Endothelial cell of umbilical vein (primary cell): ENCODE measurements at regions not wholly inside any gene's neighbourhood (a gene's known extent, or its start where the extent isn't known, plus 50 kb on each side); places are given as distances from the start of the nearest gene placed in this dataset.

ENCODE experiments used
- BruUV-seq: library from RNA; stranded (reverse); fragments of 400-500 nt; replicated peaks from 2 replicates; lab custom pipeline; 2021; lab: Mats Ljungman, UMichigan
- CTCF ChIA-PET: fragments of 300-600, 350-600 bp; sonication (Branson Sonifier 250); formaldehyde crosslinking; loops from one replicate; lab custom pipeline; 2021; ENCODE audit warnings: antibody characterized with exemption, inconsistent platforms; lab: Charles Lee
- POLR2A ChIA-PET: fragments of 300-600, 350-600 bp; sonication (Branson Sonifier 250); formaldehyde crosslinking; loops from one replicate; lab custom pipeline; 2021; ENCODE audit warnings: antibody characterized with exemption, inconsistent platforms; lab: Charles Lee
- DNase-seq: peaks from one replicate; pipeline ENCODE4 v3.0.0-alpha.2; 2011; ENCODE audit warnings: low read depth, low spot score
- FAIRE-seq: peaks from 2 replicates; lab custom pipeline; 2011; peaks lifted over from hg19 to GRCh38; lab: Jason Lieb, UNC
- H2AFZ ChIP-seq: 2 replicates; pipeline ENCODE4 v1.6.0; 2012; ENCODE audit warnings: low read depth, low read length, control low read depth, inconsistent platforms
- H3K27ac ChIP-seq: 2 replicates; pipeline ENCODE4 v1.5.1; 2011; ENCODE audit warnings: low read depth, mild to moderate bottlenecking, control low read depth, low read length, moderate library complexity; ENCODE audit not compliant: insufficient read depth
- H3K27me3 ChIP-seq, 2 experiments: 2 replicates each; pipeline versions ENCODE4 v1.6.0 to v1.6.1; 2011; ENCODE audit warnings: low read length in 2 of 2, mixed read lengths in 1 of 2; ENCODE audit not compliant: control insufficient read depth in 2 of 2, insufficient read depth in 2 of 2
- H3K36me3 ChIP-seq, 2 experiments: 2 replicates in 1 of 2; 3 replicates in 1 of 2; pipeline ENCODE4 v1.5.1; 2011; ENCODE audit warnings: low read length in 2 of 2, mild to moderate bottlenecking in 1 of 2, moderate library complexity in 1 of 2; ENCODE audit not compliant: control insufficient read depth in 2 of 2, insufficient read depth in 2 of 2; ENCODE audit errors: extremely low read depth in 1 of 2
- H3K4me1 ChIP-seq: 3 replicates; pipeline ENCODE4 v1.5.1; 2011; ENCODE audit warnings: mild to moderate bottlenecking, low read length; ENCODE audit not compliant: control insufficient read depth, insufficient read depth; ENCODE audit errors: extremely low read depth
- H3K4me2 ChIP-seq: 2 replicates; pipeline ENCODE4 v1.6.1; 2011; ENCODE audit warnings: low read length, control low read depth, mixed read lengths; ENCODE audit not compliant: insufficient read depth
- H3K4me3 ChIP-seq, 3 experiments: fragments of 200-600 bp in 1 of 3; sonication (generic), shearing (Covaris generic) in 1 of 3; replicated peaks in 1 of 3; 2 replicates each; pipeline ENCODE4 v1.5.1; 2011 to 2016; ENCODE audit warnings: control low read depth in 3 of 3, low read length in 3 of 3, mild to moderate bottlenecking in 2 of 3, inconsistent platforms in 1 of 3, low read depth in 1 of 3, moderate library complexity in 1 of 3; ENCODE audit not compliant: insufficient read depth in 1 of 3
- H3K79me2 ChIP-seq: 2 replicates; pipeline ENCODE4 v1.6.0; 2012; ENCODE audit warnings: low read length, inconsistent platforms; ENCODE audit not compliant: control insufficient read depth, insufficient read depth
- H3K9ac ChIP-seq: replicated peaks from 2 replicates; pipeline ENCODE3; 2011; ENCODE audit warnings: low read length, control low read depth; ENCODE audit not compliant: insufficient read depth; ENCODE audit errors: extremely low read depth
- H3K9me1 ChIP-seq: replicated peaks from 3 replicates; pipeline ENCODE4 v1.6.0; 2011; ENCODE audit warnings: mild to moderate bottlenecking, low read length; ENCODE audit not compliant: control insufficient read depth, insufficient read depth; ENCODE audit errors: extremely low read depth
- H3K9me3 ChIP-seq: replicated peaks from 2 replicates; pipeline ENCODE4 v1.5.1; 2012; ENCODE audit warnings: low read length, inconsistent platforms; ENCODE audit not compliant: control insufficient read depth, insufficient read depth
- H4K20me1 ChIP-seq: replicated peaks from 2 replicates; pipeline ENCODE3; 2011; ENCODE audit warnings: mild to moderate bottlenecking, low read length; ENCODE audit not compliant: control insufficient read depth, insufficient read depth; ENCODE audit errors: extremely low read depth
- EZH2 ChIP-seq: IDR thresholded peaks from 2 replicates; pipeline ENCODE4 v1.6.1; 2012; ENCODE audit warnings: borderline replicate concordance, low read depth, mild to moderate bottlenecking, moderate library complexity, low read length, inconsistent platforms; ENCODE audit not compliant: severe bottlenecking
- FOS ChIP-seq: IDR thresholded peaks from 2 replicates; pipeline ENCODE4 v1.6.1; 2011; ENCODE audit warnings: mild to moderate bottlenecking, low read length, moderate library complexity, borderline replicate concordance; ENCODE audit not compliant: insufficient read depth
- JUN ChIP-seq: IDR thresholded peaks from 2 replicates; pipeline ENCODE4 v1.6.1; 2011; ENCODE audit warnings: borderline replicate concordance, low read depth; ENCODE audit not compliant: insufficient read length, insufficient read depth
- MAX ChIP-seq: IDR thresholded peaks from 2 replicates; pipeline ENCODE4 v1.6.1; 2011; ENCODE audit not compliant: insufficient read depth, insufficient read length
- MYC ChIP-seq: IDR thresholded peaks from one replicate; pipeline ENCODE4 v1.6.1; 2011; ENCODE audit warnings: mild to moderate bottlenecking, low read depth, low read length
- POLR2A ChIP-seq: IDR thresholded peaks from 2 replicates; pipeline ENCODE4 v1.6.1; 2012; ENCODE audit warnings: low read depth, mild to moderate bottlenecking, control low read depth, low read length
- POLR2AphosphoS5 ChIP-seq: IDR thresholded peaks from 2 replicates; pipeline ENCODE4 v1.6.1; 2012; ENCODE audit warnings: low read depth, mild to moderate bottlenecking, control low read depth, low read length, moderate library complexity; ENCODE audit not compliant: insufficient read depth
- dilution Hi-C: fragments of 300-500 bp; cut with MboI; formaldehyde crosslinking; loops from one replicate; pipeline ENCODE4 v1.15.0; 2019; ENCODE audit warnings: low sequenced_read_pairs; ENCODE audit not compliant: extremely low pct_ligation_motif_present
- intact Hi-C: fragments of 100-400 bp; cut with micrococcal nuclease; formaldehyde crosslinking; loops from one replicate; pipeline ENCODE4 v1.10.0; 2022
- TF ChIP-seq, protein P1 (sequence below), 2 donors: IDR thresholded peaks; 1 replicate in 1 of 2; 2 replicates in 1 of 2; pipeline ENCODE4 v1.5.1; 2011; ENCODE audit warnings: low read length in 2 of 2, mild to moderate bottlenecking in 2 of 2, moderate library complexity in 2 of 2, control low read depth in 1 of 2, inconsistent platforms in 1 of 2, low read depth in 1 of 2; ENCODE audit not compliant: insufficient read depth in 1 of 2; ENCODE audit errors: extremely low read depth in 1 of 2

- intact Hi-C loops: no loop called here
- dilution Hi-C loops: no loop called here
- no TSS peak for BruUV-seq
- H3K27me3 ChIP-seq: no peaks in the 10 kb centered on the region
- FAIRE-seq (no peak), DNase-seq (no peak)
- no peak overlapping the region for H2AFZ ChIP-seq
- ChIA-PET POLR2A (no interaction called here), CTCF (no interaction called here)
- no peak for TF ChIP-seq FOS
- TF ChIP-seq MYC: no peak
- TF ChIP-seq JUN: no peak
- no peak for TF ChIP-seq POLR2AphosphoS5
- no peak for TF ChIP-seq MAX
- TF ChIP-seq, protein P1, sequence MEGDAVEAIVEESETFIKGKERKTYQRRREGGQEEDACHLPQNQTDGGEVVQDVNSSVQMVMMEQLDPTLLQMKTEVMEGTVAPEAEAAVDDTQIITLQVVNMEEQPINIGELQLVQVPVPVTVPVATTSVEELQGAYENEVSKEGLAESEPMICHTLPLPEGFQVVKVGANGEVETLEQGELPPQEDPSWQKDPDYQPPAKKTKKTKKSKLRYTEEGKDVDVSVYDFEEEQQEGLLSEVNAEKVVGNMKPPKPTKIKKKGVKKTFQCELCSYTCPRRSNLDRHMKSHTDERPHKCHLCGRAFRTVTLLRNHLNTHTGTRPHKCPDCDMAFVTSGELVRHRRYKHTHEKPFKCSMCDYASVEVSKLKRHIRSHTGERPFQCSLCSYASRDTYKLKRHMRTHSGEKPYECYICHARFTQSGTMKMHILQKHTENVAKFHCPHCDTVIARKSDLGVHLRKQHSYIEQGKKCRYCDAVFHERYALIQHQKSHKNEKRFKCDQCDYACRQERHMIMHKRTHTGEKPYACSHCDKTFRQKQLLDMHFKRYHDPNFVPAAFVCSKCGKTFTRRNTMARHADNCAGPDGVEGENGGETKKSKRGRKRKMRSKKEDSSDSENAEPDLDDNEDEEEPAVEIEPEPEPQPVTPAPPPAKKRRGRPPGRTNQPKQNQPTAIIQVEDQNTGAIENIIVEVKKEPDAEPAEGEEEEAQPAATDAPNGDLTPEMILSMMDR (IDR thresholded peaks at IDR 0.05; ENCODE audit: extremely low read depth in 1 of 2, insufficient read depth in 1 of 2, low read depth in 1 of 2, low read length in 2 of 2): no peak
- no peak for TF ChIP-seq POLR2A
- TF ChIP-seq EZH2: no peak
- no peaks in the 10 kb centered on the region for H3K9me1 ChIP-seq
- H3K9me3 ChIP-seq: peaks cover 5% of the 10 kb centered on the region
- no peak overlapping the region for H3K4me3 ChIP-seq
- H3K4me2 ChIP-seq: no peak overlapping the region
- no peaks in the 10 kb centered on the region for H3K4me1 ChIP-seq
- H3K79me2 ChIP-seq: no peaks in the 10 kb centered on the region
- H3K9ac ChIP-seq: no peak overlapping the region
- H4K20me1 ChIP-seq: no peaks in the 10 kb centered on the region
- no peak overlapping the region for H3K27ac ChIP-seq
- H3K36me3 ChIP-seq: no peaks in the 10 kb centered on the region
Observed at GRCh38 chr11:115736146-115736545, 231.9 kb upstream of the CADM1 start.
